Epithelial cell of proximal tubule (primary cell): ENCODE measurements at regions not wholly inside any gene's neighbourhood (a gene's known extent, or its start where the extent isn't known, plus 50 kb on each side); places are given as distances from the start of the nearest gene placed in this dataset.

Experiments used
- DNase-seq: peaks from one replicate; pipeline ENCODE4 v3.0.0-alpha.2; 2011; ENCODE audit warnings: low read depth
- H3K4me3 ChIP-seq: 2 replicates; pipeline ENCODE4 v1.5.1; 2011; ENCODE audit warnings: low read depth, mild to moderate bottlenecking, low read length
- TF ChIP-seq, protein P1 (sequence below): conservative IDR thresholded peaks from 2 replicates; pipeline ENCODE4 v1.5.1; 2012; ENCODE audit warnings: low read depth, mild to moderate bottlenecking, low read length

DNA sequence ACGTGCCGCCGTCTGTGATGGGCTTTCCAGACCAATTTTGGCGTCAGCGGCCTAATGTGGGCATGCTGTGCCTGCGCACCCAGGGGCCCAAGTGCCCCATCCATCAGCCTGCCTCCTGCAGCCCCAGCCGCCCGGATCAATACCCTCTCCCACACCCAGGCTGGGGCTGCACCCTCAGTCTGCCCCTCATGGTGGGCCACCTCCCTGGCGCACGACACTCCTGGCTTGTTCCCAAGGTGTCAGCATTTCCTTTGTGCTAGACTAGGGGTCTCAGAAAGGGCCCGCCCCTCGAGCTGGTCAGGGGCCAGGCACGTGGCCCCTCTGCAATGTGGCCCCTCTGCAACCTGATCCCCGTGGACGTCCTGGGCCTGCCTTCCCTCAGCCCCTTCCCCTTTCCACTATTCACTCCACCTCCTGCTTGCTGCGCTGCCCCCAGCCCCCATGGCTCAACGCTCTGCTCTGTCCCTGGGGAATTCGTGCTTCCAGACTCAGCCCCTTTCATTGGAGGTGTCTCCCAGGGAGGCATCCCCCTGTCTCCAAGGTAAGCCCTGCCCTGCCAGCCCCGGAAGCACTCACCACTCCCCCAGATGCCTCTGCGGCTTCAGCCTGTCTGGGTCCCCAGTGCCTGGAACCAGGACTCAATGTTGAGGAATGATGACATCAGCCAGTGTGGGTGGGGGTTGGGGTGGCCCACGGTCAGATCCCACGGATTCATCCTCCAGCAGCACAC lies 130.8 kb downstream of the HMX1 start:
- no peak for DNase-seq
- TF ChIP-seq, protein P1, sequence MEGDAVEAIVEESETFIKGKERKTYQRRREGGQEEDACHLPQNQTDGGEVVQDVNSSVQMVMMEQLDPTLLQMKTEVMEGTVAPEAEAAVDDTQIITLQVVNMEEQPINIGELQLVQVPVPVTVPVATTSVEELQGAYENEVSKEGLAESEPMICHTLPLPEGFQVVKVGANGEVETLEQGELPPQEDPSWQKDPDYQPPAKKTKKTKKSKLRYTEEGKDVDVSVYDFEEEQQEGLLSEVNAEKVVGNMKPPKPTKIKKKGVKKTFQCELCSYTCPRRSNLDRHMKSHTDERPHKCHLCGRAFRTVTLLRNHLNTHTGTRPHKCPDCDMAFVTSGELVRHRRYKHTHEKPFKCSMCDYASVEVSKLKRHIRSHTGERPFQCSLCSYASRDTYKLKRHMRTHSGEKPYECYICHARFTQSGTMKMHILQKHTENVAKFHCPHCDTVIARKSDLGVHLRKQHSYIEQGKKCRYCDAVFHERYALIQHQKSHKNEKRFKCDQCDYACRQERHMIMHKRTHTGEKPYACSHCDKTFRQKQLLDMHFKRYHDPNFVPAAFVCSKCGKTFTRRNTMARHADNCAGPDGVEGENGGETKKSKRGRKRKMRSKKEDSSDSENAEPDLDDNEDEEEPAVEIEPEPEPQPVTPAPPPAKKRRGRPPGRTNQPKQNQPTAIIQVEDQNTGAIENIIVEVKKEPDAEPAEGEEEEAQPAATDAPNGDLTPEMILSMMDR, result no peak
- H3K4me3 ChIP-seq, result no peak overlapping the region

DNA sequence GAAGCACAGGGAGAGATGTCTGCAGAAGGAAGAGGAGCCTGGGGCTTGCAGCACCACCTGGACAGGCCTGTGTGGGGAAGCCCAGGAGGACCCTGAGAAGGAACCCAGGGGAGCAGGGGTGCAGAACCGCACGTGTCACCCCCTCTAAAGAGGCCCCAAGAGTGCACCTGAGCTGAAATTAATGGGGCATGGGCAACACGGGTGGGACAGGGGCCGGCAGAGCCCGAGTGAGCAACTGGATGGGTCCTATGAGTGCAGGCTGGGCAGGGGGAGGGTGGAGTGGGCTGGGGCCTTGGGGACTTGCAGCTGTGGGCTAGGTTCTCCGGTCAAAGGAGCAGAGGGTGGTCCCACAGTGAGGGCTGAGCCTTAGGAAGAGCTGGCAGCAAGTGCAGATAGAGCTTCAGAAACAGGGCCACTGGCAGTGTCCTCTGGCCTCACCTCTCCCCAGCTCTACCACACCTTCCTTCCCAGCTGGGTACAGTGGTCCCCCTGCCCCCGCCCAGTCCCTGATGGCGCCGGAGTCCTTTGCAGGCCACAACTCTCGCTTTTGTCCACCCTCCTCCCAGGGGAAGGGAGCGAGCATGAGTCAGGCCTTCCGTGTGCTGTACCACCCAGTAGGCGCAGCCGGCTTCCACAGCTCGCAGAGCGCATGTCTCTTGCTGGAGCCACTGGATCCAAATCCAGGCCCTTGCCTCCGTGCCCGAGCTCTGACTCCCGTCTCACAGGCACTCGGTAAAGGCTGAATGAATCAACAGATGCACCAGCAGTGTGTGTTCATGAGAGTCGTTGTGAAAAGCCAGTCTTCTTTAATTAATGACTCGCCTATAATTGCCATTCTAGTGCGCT lies 131.6 kb downstream of the HMX1 start:
- TF ChIP-seq, protein P1, result no peak
- DNase-seq, result no peak

DNA sequence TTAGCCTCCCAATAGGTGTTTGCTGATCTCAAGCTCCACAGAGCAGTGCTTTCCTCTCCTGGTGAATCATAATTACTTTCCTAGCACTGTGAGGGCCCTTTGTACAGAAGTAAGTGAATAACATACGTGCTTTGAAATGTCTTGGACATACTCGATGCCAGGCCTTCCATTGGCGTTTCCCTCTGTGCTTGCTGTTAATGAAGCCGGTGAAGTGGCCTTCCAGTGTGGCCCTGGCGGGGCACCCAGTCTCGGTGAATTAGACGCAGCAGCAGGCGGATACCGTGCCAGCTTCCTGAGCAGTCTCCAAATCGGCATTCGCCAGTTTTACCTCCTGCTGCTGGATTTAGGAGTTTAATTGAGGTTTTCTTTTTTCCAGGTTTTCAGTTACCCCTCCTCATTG lies 132.3 kb downstream of the HMX1 start:
- H3K4me3 ChIP-seq, result no peak overlapping the region
- no peak for DNase-seq
- TF ChIP-seq, protein P1, result no peak

More for the DNA sequence above, 131.6 kb downstream of the HMX1 start:
- no peak overlapping the region for H3K4me3 ChIP-seq

DNA sequence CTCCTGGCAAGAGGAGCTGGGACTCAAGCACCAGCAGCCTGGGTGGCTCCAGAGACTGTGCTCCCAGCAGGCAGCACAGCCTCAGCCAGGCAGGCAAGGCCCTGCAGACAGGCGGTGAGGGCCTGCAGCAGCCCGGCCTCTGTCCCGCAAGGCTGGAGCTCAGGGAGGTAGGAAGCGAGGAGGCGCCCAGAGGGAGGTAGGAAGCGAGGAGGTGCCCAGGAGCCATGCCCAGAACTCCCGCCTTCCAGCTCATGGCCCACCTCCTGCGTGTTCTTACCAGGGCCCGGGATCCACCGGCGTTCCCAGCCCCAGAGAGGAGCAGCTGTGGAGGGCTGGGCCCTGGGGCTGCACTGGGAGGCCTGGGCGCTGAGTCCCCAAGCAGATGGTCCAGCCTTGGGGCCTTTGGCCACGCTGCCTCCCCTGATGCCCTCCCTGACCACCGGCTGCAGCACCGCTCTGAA lies 133.1 kb downstream of the HMX1 start:
- no peak for DNase-seq
- TF ChIP-seq, protein P1, result no peak
- H3K4me3 ChIP-seq, result no peak overlapping the region

DNA sequence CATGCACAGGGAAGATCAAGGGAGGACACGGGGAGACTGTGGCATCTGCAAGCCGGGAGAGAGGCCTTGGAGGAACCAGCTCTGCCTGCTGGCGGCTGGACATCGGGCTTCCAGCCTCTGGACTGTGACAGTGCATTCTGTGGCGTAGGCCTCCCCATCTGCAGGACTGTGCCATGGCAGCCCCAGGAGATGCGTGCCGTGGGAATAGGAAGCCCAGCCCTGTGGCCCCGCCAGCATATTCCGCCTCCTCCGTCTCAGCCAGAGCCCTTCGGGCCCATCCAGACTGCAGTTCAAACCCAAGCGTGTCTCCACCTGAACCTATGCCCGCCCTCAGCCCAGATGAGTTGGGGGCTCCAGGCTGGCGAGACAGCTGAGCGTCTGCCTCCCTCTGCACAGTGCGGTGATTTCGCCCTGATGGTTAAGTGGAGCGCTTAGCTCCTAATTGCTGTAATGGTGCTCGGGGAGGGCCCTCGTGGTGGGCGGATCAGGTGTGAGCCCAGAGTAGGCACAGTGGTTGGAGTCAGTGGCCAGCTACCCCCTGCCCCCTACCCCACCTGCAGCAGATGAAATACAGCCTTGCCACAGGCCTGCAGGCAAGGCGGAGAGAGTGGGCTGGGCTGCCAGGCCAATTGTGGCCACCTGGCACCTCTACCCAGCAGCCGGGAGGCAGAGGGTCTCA lies 133.9 kb downstream of the HMX1 start:
- no peak overlapping the region for H3K4me3 ChIP-seq
- TF ChIP-seq, protein P1, result no peak
- no peak for DNase-seq

DNA sequence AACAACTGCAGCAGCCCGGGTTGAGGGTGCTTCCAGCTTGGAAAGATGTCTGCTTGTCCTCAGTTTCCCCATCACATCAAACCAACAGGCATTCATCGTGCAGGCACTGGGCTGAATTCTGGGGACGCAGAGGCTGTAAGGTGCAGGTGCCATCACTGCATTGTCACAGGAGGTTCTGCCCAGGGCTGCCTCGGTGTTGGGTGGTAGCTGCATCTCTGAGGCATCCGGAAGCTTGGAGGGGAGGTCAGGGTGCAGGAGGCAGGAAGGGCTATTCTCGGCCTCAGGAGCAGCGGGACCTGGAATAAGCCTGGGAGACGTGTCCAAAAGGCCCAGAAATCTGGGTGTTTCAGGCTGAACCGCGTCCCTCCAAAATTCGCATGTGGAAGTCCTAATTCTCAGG lies 134.6 kb downstream of the HMX1 start:
- TF ChIP-seq, protein P1, result no peak
- DNase-seq, result no peak
- H3K4me3 ChIP-seq, result no peak overlapping the region
